ENCODE measurements at regions not wholly inside any gene's neighbourhood (a gene's known extent, or its start where the extent isn't known, plus 50 kb on each side); places are given as distances from the start of the nearest gene placed in this dataset.

GRCh38 chr3:59262076-59262498, 212.3 kb upstream of the CFAP20DC start:
- no peak overlapping the region for H3K4me3 ChIP-seq
- H3K27ac ChIP-seq, result no peak overlapping the region
- no peaks in the 10 kb centered on the region for H3K27me3 ChIP-seq
- H3K36me3 ChIP-seq, result no peaks in the 10 kb centered on the region
- DNase-seq (ENCODE audit: low read depth in 1 of 2, low spot score in 1 of 2), result no peak
- no peaks in the 10 kb centered on the region for H3K9me3 ChIP-seq (ENCODE audit: low read depth)
- TF ChIP-seq CTCF (IDR thresholded peaks at IDR 0.05; ENCODE audit: low read depth, low read length), result no peak
- no peaks in the 10 kb centered on the region for H3K4me1 ChIP-seq (ENCODE audit: low read depth)

GRCh38 chr3:59261009-59261408, 211.2 kb upstream of the CFAP20DC start:
- no peak overlapping the region for H3K27ac ChIP-seq
- no peak for DNase-seq (ENCODE audit: low read depth in 1 of 2, low spot score in 1 of 2)
- no peaks in the 10 kb centered on the region for H3K4me1 ChIP-seq (ENCODE audit: low read depth)
- H3K27me3 ChIP-seq, result no peaks in the 10 kb centered on the region
- no peaks in the 10 kb centered on the region for H3K9me3 ChIP-seq (ENCODE audit: low read depth)
- no peaks in the 10 kb centered on the region for H3K36me3 ChIP-seq
- no peak for TF ChIP-seq CTCF (IDR thresholded peaks at IDR 0.05; ENCODE audit: low read depth, low read length)
- H3K4me3 ChIP-seq, result no peak overlapping the region

GRCh38 chr3:59258550-59259260, 208.9 kb upstream of the CFAP20DC start:
- DNase-seq (ENCODE audit: low read depth in 1 of 2, low spot score in 1 of 2), result no peak

GRCh38 chr3:59257506-59257905, 207.7 kb upstream of the CFAP20DC start:
- Histone ChIP-seq H3K9me3 (ENCODE audit: low read depth) (no peaks in the 10 kb centered on the region), H3K27ac (no peak overlapping the region), H3K36me3 (no peaks in the 10 kb centered on the region), H3K4me1 (ENCODE audit: low read depth) (no peaks in the 10 kb centered on the region), H3K4me3 (no peak overlapping the region), H3K27me3 (no peaks in the 10 kb centered on the region)
- no peak for TF ChIP-seq CTCF (IDR thresholded peaks at IDR 0.05; ENCODE audit: low read depth, low read length)
- no peak for DNase-seq (ENCODE audit: low read depth in 1 of 2, low spot score in 1 of 2)

More at GRCh38 chr3:59258550-59259260, 208.9 kb upstream of the CFAP20DC start:
- Histone ChIP-seq H3K9me3 (ENCODE audit: low read depth) (no peaks in the 10 kb centered on the region), H3K36me3 (no peaks in the 10 kb centered on the region), H3K27ac (no peak overlapping the region), H3K27me3 (no peaks in the 10 kb centered on the region), H3K4me3 (no peak overlapping the region), H3K4me1 (ENCODE audit: low read depth) (no peaks in the 10 kb centered on the region)
- no peak for TF ChIP-seq CTCF (IDR thresholded peaks at IDR 0.05; ENCODE audit: low read depth, low read length)

- Histone ChIP-seq H3K36me3 (no peaks in the 10 kb centered on the region), H3K4me3 (no peak overlapping the region), H3K9me3 (ENCODE audit: low read depth) (no peaks in the 10 kb centered on the region), H3K27me3 (no peaks in the 10 kb centered on the region), H3K27ac (no peak overlapping the region), H3K4me1 (ENCODE audit: low read depth) (no peaks in the 10 kb centered on the region)
- no peak for DNase-seq (ENCODE audit: low read depth in 1 of 2, low spot score in 1 of 2)
- no peak for TF ChIP-seq CTCF (IDR thresholded peaks at IDR 0.05; ENCODE audit: low read depth, low read length)
These were observed 206.4 kb upstream of the CFAP20DC start for GRCh38 chr3:59256230-59256629.

Measured in cardiac muscle cell (in vitro differentiated cells and primary cell).